Activated naive CD8-positive, alpha-beta T cell treated with anti-CD3 and anti-CD28 coated beads for 36 hours (primary cell): ENCODE measurements at regions not wholly inside any gene's neighbourhood (a gene's known extent, or its start where the extent isn't known, plus 50 kb on each side); places are given as distances from the start of the nearest gene placed in this dataset.

Experiments
- DNase-seq: peaks from one replicate; pipeline ENCODE4 v3.0.0; 2021
- H3K27ac Mint-ChIP-seq: one replicate; pipeline ENCODE4 v1.8.0; 2022; ENCODE audit warnings: mild to moderate bottlenecking, moderate library complexity, mixed read lengths
- H3K27me3 Mint-ChIP-seq: one replicate; pipeline ENCODE4 v1.8.0; 2022; ENCODE audit warnings: mild to moderate bottlenecking, mixed read lengths
- H3K36me3 Mint-ChIP-seq: one replicate; pipeline ENCODE4 v1.8.0; 2021; ENCODE audit warnings: mild to moderate bottlenecking, mixed read lengths
- H3K4me1 Mint-ChIP-seq: one replicate; pipeline ENCODE4 v1.8.0; 2021; ENCODE audit warnings: mixed read lengths
- H3K4me3 Mint-ChIP-seq: one replicate; pipeline ENCODE4 v1.8.0; 2022; ENCODE audit warnings: mild to moderate bottlenecking, moderate library complexity, mixed read lengths
- H3K9me3 Mint-ChIP-seq: one replicate; pipeline ENCODE4 v1.8.0; 2022; ENCODE audit warnings: mixed read lengths

DNA sequence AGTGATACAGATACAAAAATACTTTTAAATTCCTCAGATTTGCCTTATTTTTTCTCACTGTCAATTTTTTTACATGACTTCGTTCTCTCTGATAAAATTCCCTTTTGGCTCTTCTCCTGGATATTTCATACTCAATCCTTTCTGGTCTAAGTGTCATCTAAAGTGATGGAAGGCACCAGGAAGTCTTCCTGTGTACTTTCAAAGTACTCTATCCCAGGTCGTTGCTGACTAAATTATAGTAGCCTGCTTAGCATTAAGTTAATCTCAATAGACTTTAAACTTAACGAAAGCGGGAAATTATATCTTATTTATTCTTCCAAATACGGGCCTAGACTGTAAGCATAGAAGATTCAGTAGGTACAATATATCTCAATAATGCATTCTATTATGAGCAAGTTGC is 67.8 kb downstream of the CASP12 start:
- H3K4me1 Mint-ChIP-seq = peaks cover 5% of the 10 kb centered on the region
- H3K4me3 Mint-ChIP-seq = no peak overlapping the region
- H3K27me3 Mint-ChIP-seq = no peaks in the 10 kb centered on the region
- no peaks in the 10 kb centered on the region for H3K9me3 Mint-ChIP-seq
- no peak overlapping the region for H3K27ac Mint-ChIP-seq
- DNase-seq = no peak
- no peaks in the 10 kb centered on the region for H3K36me3 Mint-ChIP-seq

DNA sequence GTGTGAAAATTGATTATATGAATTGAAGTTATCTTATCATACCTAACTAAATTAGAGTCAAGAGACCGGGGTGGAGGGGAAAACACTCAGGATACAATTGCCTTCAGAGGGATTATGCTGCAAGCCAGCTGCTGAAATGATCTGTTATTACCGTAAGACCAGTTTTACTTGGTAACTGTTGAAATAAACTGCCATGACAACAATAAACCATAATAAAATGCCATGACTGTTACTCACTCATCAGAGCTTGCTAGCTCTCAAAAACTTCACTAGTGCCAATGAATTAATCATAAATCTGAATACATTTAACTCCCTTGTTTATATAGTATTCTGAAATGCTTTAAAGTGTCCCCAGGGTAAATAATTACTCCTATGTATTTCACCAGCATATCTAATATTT is 68.2 kb downstream of the CASP12 start:
- Mint-ChIP-seq H3K27me3 (no peaks in the 10 kb centered on the region), H3K4me3 (no peak overlapping the region), H3K9me3 (no peaks in the 10 kb centered on the region), H3K36me3 (no peaks in the 10 kb centered on the region), H3K27ac (no peak overlapping the region), H3K4me1 (peaks cover 5% of the 10 kb centered on the region)
- no peak for DNase-seq

DNA sequence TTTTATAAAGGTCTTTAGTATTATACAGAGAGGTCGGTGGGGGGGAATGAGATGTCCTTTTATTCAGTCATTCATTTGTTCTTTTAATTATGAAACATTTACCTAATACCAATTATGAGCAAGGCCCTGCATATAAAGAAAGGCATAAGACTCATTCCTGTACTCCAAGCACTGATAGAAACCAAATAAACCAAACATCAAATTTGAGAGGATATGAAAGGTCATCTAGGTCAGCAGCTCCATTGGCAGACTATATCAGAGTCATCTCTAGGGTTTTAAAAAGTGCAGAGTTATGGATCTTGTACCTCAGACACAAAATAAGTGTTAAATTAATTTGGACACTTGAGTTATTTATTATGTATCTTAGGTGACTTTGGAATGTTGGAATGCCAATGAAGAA is 71.5 kb downstream of the CASP12 start:
- Mint-ChIP-seq H3K36me3 (no peaks in the 10 kb centered on the region), H3K27me3 (no peaks in the 10 kb centered on the region), H3K27ac (no peak overlapping the region), H3K4me3 (no peak overlapping the region), H3K9me3 (no peaks in the 10 kb centered on the region), H3K4me1 (peaks cover 5% of the 10 kb centered on the region)
- no peak for DNase-seq

DNA sequence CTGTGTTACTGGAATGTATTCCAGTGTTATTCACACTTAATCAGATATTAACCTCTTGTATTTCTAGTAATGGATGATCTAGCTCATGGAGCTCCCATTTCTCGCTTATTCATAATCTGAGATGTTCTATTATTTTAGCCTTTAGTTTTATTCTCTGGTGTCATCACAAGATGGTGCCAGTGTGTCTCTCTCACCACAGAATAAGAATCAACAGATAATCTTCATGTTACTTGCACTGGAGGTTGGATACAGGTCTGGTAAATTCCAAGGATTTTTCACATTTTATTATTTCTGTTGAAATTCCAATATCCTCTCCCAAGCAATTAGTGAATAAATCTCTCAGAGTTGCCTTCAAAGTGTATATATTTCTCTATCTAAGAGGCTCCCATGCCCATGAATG is 74.6 kb downstream of the CASP12 start:
- H3K27ac Mint-ChIP-seq = no peak overlapping the region
- H3K36me3 Mint-ChIP-seq = no peaks in the 10 kb centered on the region
- no peak for DNase-seq
- H3K9me3 Mint-ChIP-seq = no peaks in the 10 kb centered on the region
- H3K4me1 Mint-ChIP-seq = peaks cover 9% of the 10 kb centered on the region
- no peak overlapping the region for H3K4me3 Mint-ChIP-seq
- no peaks in the 10 kb centered on the region for H3K27me3 Mint-ChIP-seq

DNA sequence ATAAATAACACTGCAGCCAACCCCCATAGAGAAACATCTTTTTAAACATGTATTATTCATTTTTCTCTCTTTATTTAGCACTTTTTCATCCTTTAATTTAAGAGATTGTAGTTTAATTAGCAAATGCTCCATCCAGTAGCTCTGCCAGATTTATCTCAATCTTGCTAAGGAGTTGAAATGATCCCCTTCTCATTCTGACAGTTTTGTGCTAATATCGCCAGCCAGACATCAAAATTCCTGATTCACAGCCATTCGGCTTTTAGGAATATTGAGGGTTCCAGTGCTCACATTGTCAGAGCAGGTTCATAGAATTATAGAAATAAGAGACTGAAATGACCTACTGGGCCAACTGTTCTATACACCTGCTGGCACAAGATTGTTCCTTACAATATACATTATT is 77.8 kb downstream of the CASP12 start:
- Mint-ChIP-seq H3K36me3 (no peaks in the 10 kb centered on the region), H3K9me3 (no peaks in the 10 kb centered on the region), H3K27ac (no peak overlapping the region), H3K27me3 (no peaks in the 10 kb centered on the region), H3K4me3 (no peak overlapping the region), H3K4me1 (peaks cover 3% of the 10 kb centered on the region)
- no peak for DNase-seq

DNA sequence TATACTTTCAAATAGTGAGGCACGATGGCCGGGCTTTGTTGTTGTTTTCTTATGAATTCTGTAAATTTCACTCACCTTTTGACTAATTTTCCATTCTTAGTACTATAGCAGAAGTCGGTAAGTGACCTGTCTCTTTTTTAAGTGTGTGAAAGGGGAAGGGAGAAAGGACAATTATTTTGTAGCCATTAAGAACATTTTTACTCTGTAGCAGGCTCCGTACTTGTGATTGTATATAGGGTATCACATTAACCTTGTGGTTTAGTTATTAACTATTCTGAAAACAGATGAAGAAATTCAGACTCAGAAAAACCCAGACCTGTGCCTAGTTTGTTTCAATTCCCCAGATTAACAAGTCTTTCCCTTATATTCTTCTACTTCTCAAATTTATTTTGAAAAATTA is 78.7 kb downstream of the CASP12 start:
- Mint-ChIP-seq H3K9me3 (no peaks in the 10 kb centered on the region), H3K4me3 (no peak overlapping the region), H3K36me3 (no peaks in the 10 kb centered on the region), H3K27me3 (no peaks in the 10 kb centered on the region), H3K4me1 (peaks cover 3% of the 10 kb centered on the region), H3K27ac (no peak overlapping the region)
- no peak for DNase-seq

DNA sequence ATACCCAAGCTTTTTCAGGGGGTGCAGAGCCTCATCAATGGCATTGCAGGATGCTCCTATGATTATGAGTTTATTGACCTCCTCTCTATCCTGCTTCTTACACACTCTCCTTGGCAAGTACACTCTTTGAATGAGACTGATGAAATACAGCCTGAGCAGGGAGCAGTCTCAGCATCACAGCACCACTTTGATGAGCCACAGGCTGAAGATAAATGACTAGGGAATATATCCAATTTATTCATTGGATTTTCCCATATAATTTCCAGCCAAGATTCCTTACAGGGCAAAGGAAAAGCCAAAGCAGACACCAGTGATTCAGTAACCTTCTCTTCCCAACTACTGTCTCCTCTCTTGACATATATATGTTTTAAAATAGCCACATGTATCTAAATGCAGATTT is 79.2 kb downstream of the CASP12 start:
- Mint-ChIP-seq H3K9me3 (no peaks in the 10 kb centered on the region), H3K4me3 (no peak overlapping the region), H3K27me3 (no peaks in the 10 kb centered on the region), H3K36me3 (no peaks in the 10 kb centered on the region), H3K4me1 (peaks cover 3% of the 10 kb centered on the region), H3K27ac (no peak overlapping the region)
- no peak for DNase-seq

DNA sequence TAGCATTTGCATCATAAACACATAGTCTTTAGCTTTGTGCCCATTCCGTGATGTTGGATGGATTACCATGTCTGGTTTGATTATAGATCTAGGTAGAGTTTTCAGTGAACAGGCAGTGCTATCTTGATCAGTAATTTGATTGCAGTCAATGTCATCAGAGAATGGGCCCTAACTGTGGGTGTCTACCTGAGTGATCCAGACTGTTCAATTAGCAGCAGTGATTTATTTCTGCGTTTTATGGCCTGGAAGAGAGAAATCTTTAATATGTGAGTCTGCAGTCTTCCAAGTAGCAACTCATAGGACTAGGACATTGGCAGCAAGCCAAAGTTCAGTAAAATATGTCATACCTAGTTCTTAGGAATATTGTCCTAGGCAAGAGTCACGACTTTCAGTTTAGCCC is 80.3 kb downstream of the CASP12 start:
- Mint-ChIP-seq H3K4me1 (peaks cover 3% of the 10 kb centered on the region), H3K36me3 (no peaks in the 10 kb centered on the region), H3K4me3 (no peak overlapping the region), H3K9me3 (no peaks in the 10 kb centered on the region), H3K27ac (no peak overlapping the region), H3K27me3 (no peaks in the 10 kb centered on the region)
- no peak for DNase-seq

DNA sequence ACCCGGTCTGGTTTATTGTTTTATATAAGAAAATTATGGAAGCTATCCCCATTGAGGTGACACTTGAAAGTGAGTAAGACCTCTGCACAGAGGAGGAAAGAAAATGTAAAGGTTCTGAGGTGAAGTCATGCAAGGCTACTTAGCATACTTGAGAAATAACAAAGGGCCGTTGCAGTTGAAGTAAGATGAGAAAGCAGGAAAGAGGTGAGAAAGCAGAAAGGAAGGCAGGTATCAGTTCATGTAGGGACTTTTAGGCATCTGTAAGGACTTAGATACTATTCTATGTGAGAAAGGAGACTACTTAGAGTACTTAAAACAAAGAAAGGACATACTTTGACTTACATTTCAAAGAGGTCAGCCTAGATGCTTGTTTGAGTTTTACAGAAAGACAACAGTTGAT is 84.7 kb downstream of the CASP12 start:
- no peak overlapping the region for H3K4me3 Mint-ChIP-seq
- no peaks in the 10 kb centered on the region for H3K9me3 Mint-ChIP-seq
- no peaks in the 10 kb centered on the region for H3K4me1 Mint-ChIP-seq
- H3K27me3 Mint-ChIP-seq = no peaks in the 10 kb centered on the region
- no peak for DNase-seq
- H3K36me3 Mint-ChIP-seq = no peaks in the 10 kb centered on the region
- no peak overlapping the region for H3K27ac Mint-ChIP-seq

GRCh38 chr11:104812103-104812788 is 86.0 kb downstream of the CASP12 start:
- Mint-ChIP-seq H3K27ac (no peak overlapping the region), H3K9me3 (no peaks in the 10 kb centered on the region), H3K27me3 (no peaks in the 10 kb centered on the region), H3K4me3 (no peak overlapping the region), H3K4me1 (no peaks in the 10 kb centered on the region), H3K36me3 (no peaks in the 10 kb centered on the region)
- DNase-seq = no peak

- Mint-ChIP-seq H3K4me3 (no peak overlapping the region), H3K27ac (no peak overlapping the region), H3K9me3 (no peaks in the 10 kb centered on the region), H3K36me3 (peaks cover under 1% of the 10 kb centered on the region), H3K4me1 (peaks cover 17% of the 10 kb centered on the region), H3K27me3 (no peaks in the 10 kb centered on the region)
- no peak for DNase-seq
Observed at GRCh38 chr11:104803776-104804175, 94.5 kb downstream of the CASP12 start.

GRCh38 chr11:104799251-104799650 is 99.0 kb downstream of the CASP12 start:
- Mint-ChIP-seq H3K27me3 (no peaks in the 10 kb centered on the region), H3K36me3 (peaks cover 8% of the 10 kb centered on the region), H3K4me3 (peak overlapping the region; percentile 40), H3K27ac (peak overlapping the region; percentile 84), H3K4me1 (peaks cover 31% of the 10 kb centered on the region), H3K9me3 (peaks cover 7% of the 10 kb centered on the region)
- no peak for DNase-seq

GRCh38 chr11:104798789-104799188 is 99.5 kb downstream of the CASP12 start:
- Mint-ChIP-seq H3K36me3 (peaks cover 8% of the 10 kb centered on the region), H3K4me3 (peak overlapping the region; percentile 51), H3K27ac (peak overlapping the region; percentile 84), H3K4me1 (peaks cover 31% of the 10 kb centered on the region), H3K9me3 (peaks cover 7% of the 10 kb centered on the region), H3K27me3 (no peaks in the 10 kb centered on the region)
- no peak for DNase-seq

DNA sequence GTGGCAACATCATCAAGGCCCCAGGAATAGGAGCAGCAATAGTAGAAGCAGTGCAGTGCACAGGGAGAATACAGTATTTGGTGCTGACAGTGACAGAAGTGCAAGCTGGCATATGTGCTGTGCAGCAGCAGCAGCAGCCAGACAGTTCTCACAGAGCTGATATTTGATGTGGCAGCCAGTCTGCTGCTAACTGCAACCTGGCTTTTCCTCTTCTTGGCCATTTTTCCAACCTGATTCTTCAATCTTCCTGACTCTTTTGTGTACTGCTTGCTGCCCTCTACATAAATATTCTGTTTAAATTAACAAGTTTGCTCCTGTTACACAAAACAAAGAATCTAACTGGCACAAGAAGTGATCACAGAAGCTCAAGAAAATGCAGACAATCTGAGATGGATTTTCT is 102.0 kb downstream of the CASP12 start:
- peaks cover 29% of the 10 kb centered on the region for H3K4me1 Mint-ChIP-seq
- no peaks in the 10 kb centered on the region for H3K27me3 Mint-ChIP-seq
- no peak overlapping the region for H3K27ac Mint-ChIP-seq
- H3K36me3 Mint-ChIP-seq = peaks cover 8% of the 10 kb centered on the region
- H3K9me3 Mint-ChIP-seq = peaks cover 7% of the 10 kb centered on the region
- H3K4me3 Mint-ChIP-seq = no peak overlapping the region
- DNase-seq = no peak

DNA sequence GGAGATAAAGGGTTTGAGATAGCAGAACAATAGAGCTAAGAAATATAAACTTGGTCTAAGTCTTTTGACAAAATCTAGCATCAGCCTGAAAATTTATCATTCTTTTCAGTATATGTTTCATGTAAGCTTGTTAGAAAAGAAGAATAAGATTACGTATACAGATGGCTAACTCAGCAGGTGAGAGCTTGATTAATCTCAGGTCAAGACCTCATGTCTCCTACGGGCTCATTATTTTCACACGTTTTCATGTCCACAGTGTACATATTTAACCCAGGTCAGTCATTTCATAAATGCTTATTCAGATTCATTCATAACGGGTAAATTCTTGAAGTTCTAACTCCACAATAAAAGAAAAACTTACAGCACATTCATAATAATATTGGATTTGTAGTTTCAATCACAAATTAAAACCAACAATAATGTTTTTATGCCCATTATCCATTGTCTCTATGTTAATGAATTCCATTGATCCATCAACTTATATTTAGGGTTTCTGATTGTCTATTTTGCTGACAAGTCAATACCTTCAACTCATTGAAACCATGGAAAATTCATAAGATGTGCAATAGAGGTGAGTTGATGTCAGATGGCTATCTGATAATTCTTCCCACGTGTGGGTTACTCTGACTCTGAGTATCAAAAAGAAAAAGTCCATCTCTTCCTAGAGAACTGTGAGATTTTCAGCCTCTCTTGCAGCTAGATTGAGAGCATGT is 102.6 kb downstream of the CASP12 start:
- peaks cover 27% of the 10 kb centered on the region for H3K4me1 Mint-ChIP-seq
- H3K27ac Mint-ChIP-seq = no peak overlapping the region
- no peaks in the 10 kb centered on the region for H3K27me3 Mint-ChIP-seq
- H3K9me3 Mint-ChIP-seq = peaks cover 7% of the 10 kb centered on the region
- no peak overlapping the region for H3K4me3 Mint-ChIP-seq
- peaks cover 8% of the 10 kb centered on the region for H3K36me3 Mint-ChIP-seq
- DNase-seq = no peak

DNA sequence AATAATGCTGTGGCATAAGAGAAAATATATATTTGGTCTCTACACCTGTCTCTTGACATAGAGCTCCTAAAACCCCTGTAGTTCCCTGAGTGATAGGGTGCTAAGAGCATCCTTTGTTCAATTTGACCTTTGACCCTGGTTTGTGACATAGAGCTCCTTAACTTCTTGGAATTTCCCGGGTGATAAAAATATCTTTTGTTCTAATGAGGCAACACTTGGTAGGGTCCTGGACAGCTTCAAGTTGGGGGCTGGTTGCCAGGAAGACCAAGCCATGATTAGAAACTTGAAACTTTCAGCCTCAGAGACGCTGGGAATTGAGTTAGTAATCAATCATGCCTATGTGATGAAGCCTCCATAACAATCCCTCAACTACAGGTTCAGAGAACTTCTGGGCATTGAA is 105.4 kb downstream of the CASP12 start:
- no peak for DNase-seq
- Mint-ChIP-seq H3K9me3 (peaks cover 7% of the 10 kb centered on the region), H3K27me3 (no peaks in the 10 kb centered on the region), H3K36me3 (peaks cover 5% of the 10 kb centered on the region), H3K27ac (no peak overlapping the region), H3K4me1 (peaks cover 7% of the 10 kb centered on the region), H3K4me3 (no peak overlapping the region)
